K562 (cell line): ENCODE measurements at regions not wholly inside any gene's neighbourhood (a gene's known extent, or its start where the extent isn't known, plus 50 kb on each side); places are given as distances from the start of the nearest gene placed in this dataset.

Experiments used
- ATAC-seq: fragments of 200-7000 bp; cut with Tn5 transposase; 3 replicates; pipeline ENCODE4 v1.9.1; 2020; ENCODE audit warnings: moderate library complexity
- BruUV-seq: library from RNA; stranded (reverse); fragments of 400-500 nt; replicated peaks from 2 replicates; lab custom pipeline; 2021; lab: Mats Ljungman, UMichigan
- CTCF ChIA-PET: fragments of 300-600 bp; formaldehyde crosslinking; extraction: SDS; loops from one replicate; lab custom pipeline; 2021; ENCODE audit warnings: low intra/inter-chr PET ratio; lab: Yijun Ruan, JAX
- POLR2A ChIA-PET: fragments of 300-600, 350-650 bp; sonication (Branson Sonifier 250); formaldehyde crosslinking; extraction: SDS; loops from one replicate; lab custom pipeline; 2021; ENCODE audit warnings: antibody characterized with exemption, inconsistent platforms; lab: Yijun Ruan, JAX
- DNase-seq, 4 experiments: peaks; one replicate each; pipeline versions ENCODE4 v3.0.0 to v3.0.0-alpha.2; 2011 to 2018; ENCODE audit warnings: low spot score in 3 of 4, mixed read lengths in 3 of 4; ENCODE audit errors: extremely low read depth in 1 of 4
- FAIRE-seq: peaks from 2 replicates; lab custom pipeline; 2011; peaks lifted over from hg19 to GRCh38; lab: Jason Lieb, UNC
- H2AFZ ChIP-seq: 2 replicates; pipeline ENCODE4 v1.6.0; 2011; ENCODE audit warnings: low read depth, low read length, control low read depth, inconsistent platforms
- H3K27ac ChIP-seq: fragments of 200-600 bp; 3 replicates; pipeline ENCODE4 v1.8.0; 2011; ENCODE audit warnings: low read depth, mild to moderate bottlenecking, control low read depth, inconsistent platforms, low read length, moderate library complexity, mixed read lengths; ENCODE audit errors: extremely low read depth
- H3K27me3 ChIP-seq, 2 experiments: fragments of 300-600 bp in 1 of 2; 2 replicates in 1 of 2; 3 replicates in 1 of 2; pipeline versions ENCODE4 v1.6.0 to v1.8.0; 2011; ENCODE audit warnings: inconsistent platforms in 2 of 2, low read length in 2 of 2, mild to moderate bottlenecking in 1 of 2, mixed read lengths in 1 of 2, moderate library complexity in 1 of 2; ENCODE audit not compliant: control insufficient read depth in 2 of 2, insufficient read depth in 2 of 2
- H3K36me3 ChIP-seq: fragments of 300-600 bp; 3 replicates; pipeline ENCODE4 v1.8.0; 2011; ENCODE audit warnings: mild to moderate bottlenecking, low read length, inconsistent platforms; ENCODE audit not compliant: control insufficient read depth, insufficient read depth
- H3K4me1 ChIP-seq, 2 experiments: fragments of 200-600 bp in 1 of 2; replicated peaks in 1 of 2; 2 replicates in 1 of 2; 3 replicates in 1 of 2; pipeline versions ENCODE4 v1.5.1 to v1.8.0; 2011; ENCODE audit warnings: inconsistent platforms in 2 of 2, low read length in 2 of 2, mild to moderate bottlenecking in 1 of 2, mixed read lengths in 1 of 2, moderate library complexity in 1 of 2; ENCODE audit not compliant: control insufficient read depth in 2 of 2, insufficient read depth in 2 of 2
- H3K4me2 ChIP-seq: 2 replicates; pipeline ENCODE4 v1.6.1; 2011; ENCODE audit warnings: low read length, control low read depth, inconsistent platforms, mixed read lengths; ENCODE audit not compliant: insufficient read depth
- H3K4me3 ChIP-seq: fragments of 200-600 bp; sonication (generic), shearing (Covaris generic); 2 replicates; pipeline ENCODE4 v1.5.1; 2016; ENCODE audit warnings: control low read depth, inconsistent platforms
- H3K79me2 ChIP-seq: fragments of 200-600 bp; 3 replicates; pipeline ENCODE4 v1.8.0; 2011; ENCODE audit warnings: low read length, inconsistent platforms; ENCODE audit not compliant: control insufficient read depth, insufficient read depth
- H3K9ac ChIP-seq, 2 experiments: 2 replicates each; pipeline versions ENCODE4 v1.6.0 to v1.6.1; 2011; ENCODE audit warnings: low read depth in 2 of 2, low read length in 2 of 2, control low read depth in 1 of 2, inconsistent platforms in 1 of 2, mild to moderate bottlenecking in 1 of 2, mixed read lengths in 1 of 2; ENCODE audit not compliant: insufficient read depth in 1 of 2
- H3K9me1 ChIP-seq: one replicate; pipeline ENCODE4 v1.6.0; 2011; ENCODE audit warnings: inconsistent platforms, mild to moderate bottlenecking, low read length, moderate library complexity; ENCODE audit not compliant: control insufficient read depth, insufficient read depth
- H3K9me3 ChIP-seq: replicated peaks from 2 replicates; pipeline ENCODE4 v1.5.1; 2011; ENCODE audit warnings: low read depth, low read length, inconsistent platforms; ENCODE audit not compliant: control insufficient read depth, insufficient read depth
- H4K20me1 ChIP-seq: replicated peaks from 2 replicates; pipeline ENCODE4 v1.6.1; 2011; ENCODE audit warnings: low read length, inconsistent platforms, mixed read lengths; ENCODE audit not compliant: control insufficient read depth, insufficient read depth
- ARHGAP35 ChIP-seq: fragments of 450-650 bp; IDR thresholded peaks from 2 replicates; pipeline ENCODE4 v1.6.1; 2018; ENCODE audit not compliant: partially characterized antibody
- ATF1 ChIP-seq, 2 experiments: fragments of 450-650 bp in 1 of 2; IDR thresholded peaks; 2 replicates each; pipeline ENCODE4 v1.6.1; 2016; ENCODE audit warnings: missing compliant biosample characterization in 1 of 2, missing genetic modification characterization in 1 of 2
- CBFA2T3 ChIP-seq: fragments of 450-650 bp; IDR thresholded peaks from 2 replicates; pipeline ENCODE4 v1.6.1; 2017
- CBFB ChIP-seq: sonication (generic); formaldehyde crosslinking; IDR thresholded peaks from 2 replicates; pipeline ENCODE4 v1.4.0; 2020; ENCODE audit warnings: mild to moderate bottlenecking, missing genetic modification reagents
- ESRRA ChIP-seq: fragments of 450-650 bp; IDR thresholded peaks from 2 replicates; pipeline ENCODE4 v1.6.1; 2014; ENCODE audit warnings: low read depth, mild to moderate bottlenecking, moderate library complexity, borderline replicate concordance
- HNRNPLL ChIP-seq: fragments of 200-400 bp; formaldehyde crosslinking; IDR thresholded peaks from 2 replicates; pipeline ENCODE4 v1.6.1; 2017; ENCODE audit warnings: low read length, low read depth, mild to moderate bottlenecking; ENCODE audit not compliant: poor library complexity, severe bottlenecking
- HOXB6 ChIP-seq: fragments of 250-450 bp; sonication (Bioruptor Pico); IDR thresholded peaks from 2 replicates; pipeline ENCODE4 v1.5.1; 2022; ENCODE audit warnings: mild to moderate bottlenecking, borderline replicate concordance
- LCOR ChIP-seq: sonication (generic); formaldehyde crosslinking; IDR thresholded peaks from 2 replicates; pipeline ENCODE4 v1.8.0; 2022; ENCODE audit warnings: mild to moderate bottlenecking, missing genetic modification reagents
- MCM2 ChIP-seq: fragments of 450-650 bp; IDR thresholded peaks from 2 replicates; pipeline ENCODE4 v1.6.1; 2017; ENCODE audit warnings: low read depth, mild to moderate bottlenecking
- MCM5 ChIP-seq: fragments of 450-650 bp; IDR thresholded peaks from 2 replicates; pipeline ENCODE4 v1.6.1; 2016; ENCODE audit warnings: low read depth
- POLR2AphosphoS2 ChIP-seq: IDR thresholded peaks from 2 replicates; pipeline ENCODE4 v1.6.1; 2012; ENCODE audit warnings: low read length, improper control_type of control experiment
- PURB ChIP-seq: sonication (generic); formaldehyde crosslinking; IDR thresholded peaks from 2 replicates; pipeline ENCODE4 v1.9.0; 2021; ENCODE audit warnings: low read depth, mild to moderate bottlenecking, missing genetic modification reagents
- TRIM28 ChIP-seq: fragments of 450-650 bp; IDR thresholded peaks from 2 replicates; pipeline ENCODE4 v1.6.1; 2017
- ZC3H4 ChIP-seq: sonication (generic); formaldehyde crosslinking; IDR thresholded peaks from 2 replicates; pipeline ENCODE4 v1.9.0; 2021; ENCODE audit warnings: missing genetic modification reagents, borderline replicate concordance
- ZKSCAN3 ChIP-seq: fragments of 250-450 bp; sonication (Bioruptor Pico); IDR thresholded peaks from 2 replicates; pipeline ENCODE4 v1.4.0; 2020
- ZNF347 ChIP-seq: fragments of 450-650 bp; formaldehyde crosslinking; IDR thresholded peaks from 2 replicates; pipeline ENCODE4 v1.4.0; 2020; ENCODE audit warnings: low read depth, mild to moderate bottlenecking, moderate library complexity
- ZNF77 ChIP-seq: fragments of 250-450 bp; sonication (Bioruptor Pico); IDR thresholded peaks from 2 replicates; pipeline ENCODE4 v1.5.0; 2020
- WGBS: fragments of 100-300 bp; shearing (Covaris generic); methylation state at CpG from one replicate; pipeline ENCODE4 v1.1.6; 2016; ENCODE audit warnings: low coverage, mixed read lengths; ENCODE audit not compliant: insufficient coverage; ENCODE audit errors: missing lambda C conversion rate; 5-methylcytosine and 5-hydroxymethylcytosine counted together
- in situ Hi-C: fragments of 300-500 bp; cut with MboI; formaldehyde crosslinking; loops from 4 replicates; pipeline ENCODE4 v1.15.0; 2018; ENCODE audit warnings: inconsistent platforms, mixed read lengths
- intact Hi-C: fragments of 100-400 bp; cut with micrococcal nuclease; formaldehyde crosslinking; loops from 2 replicates; pipeline ENCODE4 v1.14.2; 2022
- TF ChIP-seq, protein P1 (sequence below), 2 experiments: IDR thresholded peaks in 1 of 2; conservative IDR thresholded peaks in 1 of 2; 2 replicates each; pipeline ENCODE4 v1.6.1; 2016; ENCODE audit warnings: low read depth in 2 of 2, mild to moderate bottlenecking in 1 of 2, missing compliant biosample characterization in 1 of 2, missing genetic modification characterization in 1 of 2, moderate library complexity in 1 of 2
- TF ChIP-seq, protein P2 (sequence below): sonication (generic); formaldehyde crosslinking; IDR thresholded peaks from 2 replicates; pipeline ENCODE4 v1.8.0; 2022; ENCODE audit warnings: mild to moderate bottlenecking, low read depth, missing genetic modification reagents

DNA sequence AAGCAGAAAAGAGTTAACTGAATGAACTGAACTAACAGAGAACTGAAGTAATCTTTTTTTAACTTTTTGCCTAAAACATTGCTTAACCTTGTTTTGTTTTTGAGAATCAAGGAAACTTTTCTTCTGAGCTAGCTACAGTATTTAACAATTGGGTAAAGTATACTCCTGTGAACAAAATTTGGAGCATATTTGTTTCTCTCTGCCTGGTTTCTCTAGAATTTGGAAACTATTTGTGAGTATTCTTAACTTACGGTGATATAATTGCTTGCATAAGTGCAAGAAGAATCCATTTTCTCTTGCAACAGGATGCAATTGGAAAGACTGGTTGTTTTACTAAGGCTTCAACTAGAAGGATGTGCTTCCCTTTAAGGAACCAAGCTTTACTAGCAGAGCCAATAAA, 65.9 kb upstream of the FAM98A start:
- POLR2A ChIA-PET, result no interaction called here
- no peak overlapping the region for H3K27ac ChIP-seq
- H3K9ac ChIP-seq, result no peak overlapping the region
- H3K79me2 ChIP-seq, result no peaks in the 10 kb centered on the region
- in situ Hi-C loops (no loop called here), intact Hi-C loops (no loop called here)
- H3K27me3 ChIP-seq, result no peaks in the 10 kb centered on the region
- CTCF ChIA-PET, result no interaction called here
- no TSS peak for BruUV-seq
- TF ChIP-seq ZKSCAN3 (CRISPR knock-in tag), result no peak
- no peak for TF ChIP-seq MCM5
- TF ChIP-seq MCM2, result no peak
- no peak for TF ChIP-seq ZNF347 (CRISPR knock-in tag)
- no peak for TF ChIP-seq PURB (CRISPR knock-in tag)
- TF ChIP-seq CBFB (CRISPR knock-in tag), result no peak
- TF ChIP-seq ESRRA, result no peak
- no peak for TF ChIP-seq ZNF77 (CRISPR knock-in tag)
- no peak for TF ChIP-seq HNRNPLL
- no peak for TF ChIP-seq ZC3H4 (CRISPR knock-in tag)
- TF ChIP-seq, protein P1, sequence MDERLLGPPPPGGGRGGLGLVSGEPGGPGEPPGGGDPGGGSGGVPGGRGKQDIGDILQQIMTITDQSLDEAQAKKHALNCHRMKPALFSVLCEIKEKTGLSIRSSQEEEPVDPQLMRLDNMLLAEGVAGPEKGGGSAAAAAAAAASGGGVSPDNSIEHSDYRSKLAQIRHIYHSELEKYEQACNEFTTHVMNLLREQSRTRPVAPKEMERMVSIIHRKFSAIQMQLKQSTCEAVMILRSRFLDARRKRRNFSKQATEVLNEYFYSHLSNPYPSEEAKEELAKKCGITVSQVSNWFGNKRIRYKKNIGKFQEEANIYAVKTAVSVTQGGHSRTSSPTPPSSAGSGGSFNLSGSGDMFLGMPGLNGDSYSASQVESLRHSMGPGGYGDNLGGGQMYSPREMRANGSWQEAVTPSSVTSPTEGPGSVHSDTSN (CRISPR knock-in tag; IDR thresholded peaks at IDR 0.05; ENCODE audit: low read depth), result no peak
- TF ChIP-seq, protein P1 (tag; conservative IDR thresholded peaks at IDR 0.05; ENCODE audit: low read depth), result no peak
- no peak for TF ChIP-seq ATF1 (CRISPR knock-in tag; IDR thresholded peaks at IDR 0.05)
- no peak for TF ChIP-seq ATF1 (tag; IDR thresholded peaks at IDR 0.05)
- no peak for TF ChIP-seq CBFA2T3
- TF ChIP-seq ARHGAP35, result no peak
- TF ChIP-seq LCOR (CRISPR knock-in tag), result no peak
- TF ChIP-seq, protein P2, sequence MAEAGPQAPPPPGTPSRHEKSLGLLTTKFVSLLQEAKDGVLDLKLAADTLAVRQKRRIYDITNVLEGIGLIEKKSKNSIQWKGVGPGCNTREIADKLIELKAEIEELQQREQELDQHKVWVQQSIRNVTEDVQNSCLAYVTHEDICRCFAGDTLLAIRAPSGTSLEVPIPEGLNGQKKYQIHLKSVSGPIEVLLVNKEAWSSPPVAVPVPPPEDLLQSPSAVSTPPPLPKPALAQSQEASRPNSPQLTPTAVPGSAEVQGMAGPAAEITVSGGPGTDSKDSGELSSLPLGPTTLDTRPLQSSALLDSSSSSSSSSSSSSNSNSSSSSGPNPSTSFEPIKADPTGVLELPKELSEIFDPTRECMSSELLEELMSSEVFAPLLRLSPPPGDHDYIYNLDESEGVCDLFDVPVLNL, result no peak
- TF ChIP-seq TRIM28, result no peak
- TF ChIP-seq HOXB6 (CRISPR knock-in tag), result no peak
- TF ChIP-seq POLR2AphosphoS2, result no peak
- no peak for ATAC-seq
- H3K9me1 ChIP-seq, result no peaks in the 10 kb centered on the region
- H3K4me3 ChIP-seq, result no peak overlapping the region
- 7% methylated on average over 1 of the region's 1 CpG for WGBS
- no peak for DNase-seq
- no peaks in the 10 kb centered on the region for H4K20me1 ChIP-seq
- H3K4me1 ChIP-seq, result no peaks in the 10 kb centered on the region
- no peak overlapping the region for H2AFZ ChIP-seq
- H3K9me3 ChIP-seq, result 0 out of 2 replicates have a peak, but pooled peaks cover 1% of the 10 kb centered on the region
- no peak for FAIRE-seq
- H3K36me3 ChIP-seq, result no peaks in the 10 kb centered on the region
- no peak overlapping the region for H3K4me2 ChIP-seq
